ENCODE measurements at regions not wholly inside any gene's neighbourhood (a gene's known extent, or its start where the extent isn't known, plus 50 kb on each side); places are given as distances from the start of the nearest gene placed in this dataset.
"Not testable (repeated sequence)": the region's sequence is repeated elsewhere in the genome, so short reads cannot be mapped to it uniquely, and the experiment has no call there.

DNA sequence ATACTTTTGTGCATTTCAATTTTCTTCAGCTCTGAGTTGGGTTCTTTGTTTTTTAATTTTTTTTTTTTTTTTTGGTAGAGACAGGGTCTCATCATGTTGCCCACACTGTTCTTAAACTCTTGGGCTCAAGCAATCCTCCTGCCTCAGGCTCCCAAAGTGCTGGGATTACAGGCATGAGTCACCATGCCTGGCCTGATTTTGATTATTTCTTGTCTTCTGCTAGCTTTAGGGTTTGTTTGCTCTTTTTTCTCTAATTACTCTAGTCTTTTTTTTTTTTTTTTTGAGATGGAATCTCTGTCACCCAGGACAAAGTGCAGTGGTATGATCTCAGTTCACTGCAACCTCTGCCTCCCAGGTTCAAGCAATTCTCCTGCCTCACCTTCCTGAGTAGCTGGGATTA, 270.7 kb downstream of the MAP2K6 start:
- H3K36me3 ChIP-seq (ENCODE audit: control insufficient read depth in 2 of 2, extremely low read depth in 1 of 2, insufficient read depth in 1 of 2, low read length in 1 of 2); ATAC-seq (replicated peaks in 1 of 4); POLR2A ChIA-PET; CTCF ChIA-PET; H3K27ac ChIP-seq (ENCODE audit: low read length); H3K4me3 ChIP-seq (ENCODE audit: control insufficient read depth in 1 of 2, extremely low read depth in 1 of 2, low read length in 1 of 2); DNase-seq; H3K4me1 ChIP-seq (ENCODE audit: control insufficient read depth in 1 of 2, extremely low read depth in 1 of 2, insufficient read depth in 2 of 2, low read length in 2 of 2); H3K27me3 ChIP-seq (replicated peaks in 1 of 2; ENCODE audit: control insufficient read depth in 2 of 2, extremely low read depth in 1 of 2, insufficient read depth in 2 of 2, low read length in 1 of 2); H3K4me3 Mint-ChIP-seq; H3K4me1 Mint-ChIP-seq; H3K9me3 ChIP-seq; H3K36me3 Mint-ChIP-seq; H3K27ac Mint-ChIP-seq: not testable (repeated sequence)
- Mint-ChIP-seq H3K27me3 (peaks cover 15 to 26% of the 10 kb centered on the region in 2 donors), H3K9me3 (peaks cover 9 to 26% (median 19%) of the 10 kb centered on the region in 3 donors)

DNA sequence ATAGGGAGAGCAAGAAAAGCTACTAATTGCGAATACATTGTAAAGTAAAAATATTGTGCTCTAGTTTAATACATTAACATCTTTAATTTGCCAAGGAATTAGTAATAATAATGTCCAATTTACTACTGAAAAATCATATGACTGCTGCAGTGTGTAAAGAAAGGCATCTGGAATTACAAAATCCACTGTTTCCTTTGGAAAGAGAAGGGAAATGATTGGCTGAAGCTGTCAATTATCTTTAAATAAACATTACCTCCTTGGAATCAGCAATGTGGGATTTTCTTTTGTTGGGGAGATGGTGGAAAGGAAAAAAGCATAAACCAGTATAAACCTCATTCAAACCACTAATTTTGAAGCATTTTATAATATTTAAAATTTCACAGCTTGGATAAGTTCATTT, 276.0 kb downstream of the MAP2K6 start:
- H3K27me3 ChIP-seq (replicated peaks in 1 of 2; ENCODE audit: control insufficient read depth in 2 of 2, extremely low read depth in 1 of 2, insufficient read depth in 2 of 2, low read length in 1 of 2): peaks cover 0 to 5% of the 10 kb centered on the region in 2 experiments
- H3K36me3 Mint-ChIP-seq: no peaks in the 10 kb centered on the region
- no peak overlapping the region for H3K27ac ChIP-seq (ENCODE audit: low read length)
- no peaks in the 10 kb centered on the region for H3K36me3 ChIP-seq (ENCODE audit: control insufficient read depth in 2 of 2, extremely low read depth in 1 of 2, insufficient read depth in 1 of 2, low read length in 1 of 2)
- no peak for ATAC-seq (replicated peaks in 1 of 4)
- H3K27ac Mint-ChIP-seq: no peak overlapping the region
- no peak overlapping the region for H3K4me3 ChIP-seq (ENCODE audit: control insufficient read depth in 1 of 2, extremely low read depth in 1 of 2, low read length in 1 of 2)
- H3K4me1 Mint-ChIP-seq: no peaks in the 10 kb centered on the region
- peaks cover 15 to 26% of the 10 kb centered on the region in 2 donors for H3K27me3 Mint-ChIP-seq
- peaks cover 9 to 19% (median 9%) of the 10 kb centered on the region in 3 donors for H3K9me3 Mint-ChIP-seq
- H3K4me1 ChIP-seq (ENCODE audit: control insufficient read depth in 1 of 2, extremely low read depth in 1 of 2, insufficient read depth in 2 of 2, low read length in 2 of 2): no peaks in the 10 kb centered on the region
- H3K9me3 ChIP-seq: no peaks in the 10 kb centered on the region
- no CpG with 5 or more reads among the region's 1 CpG for WGBS (ENCODE audit: insufficient coverage)
- ChIA-PET CTCF (no interaction called here), POLR2A (no interaction called here)
- DNase-seq: no peak
- no peak overlapping the region for H3K4me3 Mint-ChIP-seq

DNA sequence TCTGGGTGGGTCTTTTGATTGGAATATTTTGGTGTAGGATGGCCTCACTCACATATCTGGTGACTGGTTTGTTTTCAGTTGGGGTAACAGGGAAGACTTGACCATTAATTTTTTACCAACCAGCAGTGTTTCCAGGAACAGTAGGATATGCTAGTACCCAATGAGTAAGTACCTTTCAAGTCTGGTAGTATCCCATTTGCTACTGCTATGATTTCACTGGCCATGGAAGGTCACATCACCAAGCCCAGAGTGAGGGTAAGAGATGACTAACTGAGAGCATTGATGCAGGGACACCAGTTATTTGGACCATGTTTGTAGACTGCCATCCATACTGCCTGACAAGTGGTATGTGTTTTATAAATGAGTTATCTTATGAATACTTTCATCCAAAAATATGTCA, 277.7 kb downstream of the MAP2K6 start:
- no peak for ATAC-seq (replicated peaks in 1 of 4)
- no peaks in the 10 kb centered on the region for H3K4me1 Mint-ChIP-seq
- peaks cover 9 to 14% (median 9%) of the 10 kb centered on the region in 3 donors for H3K9me3 Mint-ChIP-seq
- CTCF ChIA-PET: no interaction called here
- Histone ChIP-seq H3K36me3 (ENCODE audit: control insufficient read depth in 2 of 2, extremely low read depth in 1 of 2, insufficient read depth in 1 of 2, low read length in 1 of 2) (no peaks in the 10 kb centered on the region), H3K4me3 (ENCODE audit: control insufficient read depth in 1 of 2, extremely low read depth in 1 of 2, low read length in 1 of 2) (no peak overlapping the region), H3K9me3 (no peaks in the 10 kb centered on the region), H3K27ac (ENCODE audit: low read length) (no peak overlapping the region), H3K27me3 (replicated peaks in 1 of 2; ENCODE audit: control insufficient read depth in 2 of 2, extremely low read depth in 1 of 2, insufficient read depth in 2 of 2, low read length in 1 of 2) (peaks cover 0 to 5% of the 10 kb centered on the region in 2 experiments), H3K4me1 (ENCODE audit: control insufficient read depth in 1 of 2, extremely low read depth in 1 of 2, insufficient read depth in 2 of 2, low read length in 2 of 2) (no peaks in the 10 kb centered on the region)
- H3K4me3 Mint-ChIP-seq: no peak overlapping the region
- H3K27me3 Mint-ChIP-seq: peaks cover 5 to 16% of the 10 kb centered on the region in 2 donors
- no peaks in the 10 kb centered on the region for H3K36me3 Mint-ChIP-seq
- no peak overlapping the region for H3K27ac Mint-ChIP-seq
- no peak for DNase-seq
- POLR2A ChIA-PET: no interaction called here

DNA sequence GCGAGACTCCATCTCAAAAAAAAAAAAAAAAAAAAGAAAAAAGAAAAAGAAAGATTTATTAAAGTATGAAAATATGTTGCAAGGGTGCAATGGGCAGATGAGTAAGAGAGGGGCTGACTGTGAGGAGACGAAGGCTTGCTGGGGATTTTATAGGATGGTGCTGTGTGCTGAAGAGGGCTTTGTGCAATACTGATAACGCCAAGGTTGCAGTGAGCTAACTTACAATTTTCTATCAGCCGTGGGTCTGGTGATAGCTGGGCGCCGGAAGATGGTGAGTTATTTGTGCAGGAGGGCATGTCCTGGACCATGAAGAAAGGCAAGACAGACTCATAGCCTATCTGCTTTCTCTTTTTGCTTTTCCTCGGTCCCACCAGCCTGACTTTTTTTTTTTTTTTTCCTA, 281.1 kb downstream of the MAP2K6 start:
- ChIA-PET CTCF (no interaction called here), POLR2A (interaction anchor here in 1 of 2 donors (0.7 kb wide), 1 partner anchor 8 kb away, joined by 3 read pairs; no protein-coding TSS in a partner anchor)
- no peak overlapping the region for H3K27ac ChIP-seq (ENCODE audit: low read length)
- ATAC-seq (replicated peaks in 1 of 4) (no peak), DNase-seq (no peak)
- H3K27ac Mint-ChIP-seq: no peak overlapping the region
- H3K4me3 Mint-ChIP-seq: no peak overlapping the region
- peaks cover 6 to 15% (median 8%) of the 10 kb centered on the region in 3 donors for H3K9me3 Mint-ChIP-seq
- no peaks in the 10 kb centered on the region for H3K4me1 Mint-ChIP-seq
- no peaks in the 10 kb centered on the region for H3K27me3 Mint-ChIP-seq
- no peaks in the 10 kb centered on the region for H3K36me3 ChIP-seq (ENCODE audit: control insufficient read depth in 2 of 2, extremely low read depth in 1 of 2, insufficient read depth in 1 of 2, low read length in 1 of 2)
- no peaks in the 10 kb centered on the region for H3K27me3 ChIP-seq (replicated peaks in 1 of 2; ENCODE audit: control insufficient read depth in 2 of 2, extremely low read depth in 1 of 2, insufficient read depth in 2 of 2, low read length in 1 of 2)
- no peak overlapping the region for H3K4me3 ChIP-seq (ENCODE audit: control insufficient read depth in 1 of 2, extremely low read depth in 1 of 2, low read length in 1 of 2)
- WGBS (ENCODE audit: insufficient coverage): 70% methylated on average over 1 of the region's 7 CpGs
- no peaks in the 10 kb centered on the region for H3K36me3 Mint-ChIP-seq
- H3K9me3 ChIP-seq: no peaks in the 10 kb centered on the region
- H3K4me1 ChIP-seq (ENCODE audit: control insufficient read depth in 1 of 2, extremely low read depth in 1 of 2, insufficient read depth in 2 of 2, low read length in 2 of 2): no peaks in the 10 kb centered on the region

DNA sequence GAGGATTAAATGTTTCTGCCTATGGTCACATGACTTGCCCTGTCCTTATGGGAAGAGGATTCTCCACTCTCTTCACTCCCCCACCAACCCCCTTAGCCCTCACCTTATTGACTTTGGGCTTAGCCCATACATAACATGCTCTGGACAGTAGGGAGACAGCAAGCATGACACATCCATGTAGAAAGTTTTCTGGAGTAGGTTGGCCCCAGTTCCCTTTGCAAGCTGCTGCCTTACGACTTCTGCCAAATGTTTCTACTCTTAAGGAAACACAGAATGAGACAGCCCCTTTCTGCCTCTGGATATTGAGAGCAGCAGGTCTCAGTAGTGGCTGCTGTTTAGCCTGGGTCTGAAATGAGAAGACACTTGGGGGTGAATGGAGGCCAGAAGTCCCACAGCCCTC, 282.2 kb downstream of the MAP2K6 start:
- ChIA-PET POLR2A (no interaction called here), CTCF (no interaction called here)

DNA sequence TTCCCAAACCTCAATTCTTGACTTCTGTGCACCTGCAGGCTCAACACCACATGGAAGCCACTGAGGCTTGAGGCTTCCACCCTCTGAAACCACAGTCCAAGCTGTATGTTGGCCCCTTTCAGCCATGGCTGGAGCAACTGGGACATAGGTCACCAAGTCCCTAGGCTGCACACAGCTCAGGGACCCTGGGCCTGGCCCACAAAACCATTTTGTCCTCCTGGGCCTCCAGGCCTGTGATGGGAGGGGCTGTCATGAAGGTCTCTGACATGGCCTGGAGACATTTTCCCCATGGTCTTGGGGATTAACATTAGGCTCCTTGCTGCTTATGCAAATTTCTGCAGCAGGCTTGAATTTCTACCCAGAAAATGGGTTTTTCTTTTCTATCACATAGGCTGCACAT, 283.9 kb downstream of the MAP2K6 start:
- POLR2A ChIA-PET; H3K27ac ChIP-seq (ENCODE audit: low read length); H3K4me1 Mint-ChIP-seq; H3K27me3 Mint-ChIP-seq; CTCF ChIA-PET; H3K4me3 ChIP-seq (ENCODE audit: control insufficient read depth in 1 of 2, extremely low read depth in 1 of 2, low read length in 1 of 2); H3K9me3 ChIP-seq; H3K4me3 Mint-ChIP-seq; H3K36me3 ChIP-seq (ENCODE audit: control insufficient read depth in 2 of 2, extremely low read depth in 1 of 2, insufficient read depth in 1 of 2, low read length in 1 of 2); H3K4me1 ChIP-seq (ENCODE audit: control insufficient read depth in 1 of 2, extremely low read depth in 1 of 2, insufficient read depth in 2 of 2, low read length in 2 of 2); ATAC-seq (replicated peaks in 1 of 4); H3K27me3 ChIP-seq (replicated peaks in 1 of 2; ENCODE audit: control insufficient read depth in 2 of 2, extremely low read depth in 1 of 2, insufficient read depth in 2 of 2, low read length in 1 of 2); DNase-seq; H3K27ac Mint-ChIP-seq; H3K36me3 Mint-ChIP-seq: not testable (repeated sequence)
- peaks cover 6 to 15% (median 8%) of the 10 kb centered on the region in 3 donors for H3K9me3 Mint-ChIP-seq

More for the DNA sequence above, 282.2 kb downstream of the MAP2K6 start:
- Mint-ChIP-seq H3K36me3 (no peaks in the 10 kb centered on the region), H3K9me3 (peaks cover 6 to 15% (median 8%) of the 10 kb centered on the region in 3 donors), H3K4me1 (no peaks in the 10 kb centered on the region), H3K4me3 (no peak overlapping the region), H3K27me3 (no peaks in the 10 kb centered on the region), H3K27ac (no peak overlapping the region)
- ATAC-seq (replicated peaks in 1 of 4) (no peak), DNase-seq (no peak)
- no peak overlapping the region for H3K27ac ChIP-seq (ENCODE audit: low read length)
- H3K4me1 ChIP-seq (ENCODE audit: control insufficient read depth in 1 of 2, extremely low read depth in 1 of 2, insufficient read depth in 2 of 2, low read length in 2 of 2): no peaks in the 10 kb centered on the region
- no peaks in the 10 kb centered on the region for H3K27me3 ChIP-seq (replicated peaks in 1 of 2; ENCODE audit: control insufficient read depth in 2 of 2, extremely low read depth in 1 of 2, insufficient read depth in 2 of 2, low read length in 1 of 2)
- no peaks in the 10 kb centered on the region for H3K36me3 ChIP-seq (ENCODE audit: control insufficient read depth in 2 of 2, extremely low read depth in 1 of 2, insufficient read depth in 1 of 2, low read length in 1 of 2)
- no peaks in the 10 kb centered on the region for H3K9me3 ChIP-seq
- WGBS (ENCODE audit: insufficient coverage): 88% methylated on average over 1 of the region's 1 CpG
- no peak overlapping the region for H3K4me3 ChIP-seq (ENCODE audit: control insufficient read depth in 1 of 2, extremely low read depth in 1 of 2, low read length in 1 of 2)

GRCh38 chr17:69702078-69702477, 287.6 kb downstream of the MAP2K6 start:
- H3K4me3 Mint-ChIP-seq: no peak overlapping the region
- H3K9me3 Mint-ChIP-seq: peaks cover 6 to 15% (median 8%) of the 10 kb centered on the region in 3 donors
- ATAC-seq (replicated peaks in 1 of 4) (no peak), DNase-seq (no peak)
- Histone ChIP-seq H3K36me3 (ENCODE audit: control insufficient read depth in 2 of 2, extremely low read depth in 1 of 2, insufficient read depth in 1 of 2, low read length in 1 of 2) (no peaks in the 10 kb centered on the region), H3K4me3 (ENCODE audit: control insufficient read depth in 1 of 2, extremely low read depth in 1 of 2, low read length in 1 of 2) (no peak overlapping the region), H3K9me3 (no peaks in the 10 kb centered on the region), H3K27me3 (replicated peaks in 1 of 2; ENCODE audit: control insufficient read depth in 2 of 2, extremely low read depth in 1 of 2, insufficient read depth in 2 of 2, low read length in 1 of 2) (no peaks in the 10 kb centered on the region), H3K4me1 (ENCODE audit: control insufficient read depth in 1 of 2, extremely low read depth in 1 of 2, insufficient read depth in 2 of 2, low read length in 2 of 2) (no peaks in the 10 kb centered on the region), H3K27ac (ENCODE audit: low read length) (no peak overlapping the region)
- no peaks in the 10 kb centered on the region for H3K4me1 Mint-ChIP-seq
- WGBS (ENCODE audit: insufficient coverage): no CpG with 5 or more reads among the region's 1 CpG
- no peak overlapping the region for H3K27ac Mint-ChIP-seq
- ChIA-PET CTCF (no interaction called here), POLR2A (no interaction called here)
- H3K36me3 Mint-ChIP-seq: no peaks in the 10 kb centered on the region
- peaks cover 0 to 4% of the 10 kb centered on the region in 2 donors for H3K27me3 Mint-ChIP-seq

Measured in T-cell (primary cell).